Omental fat pad (tissue), 3 donors: ENCODE measurements at regions not wholly inside any gene's neighbourhood (a gene's known extent, or its start where the extent isn't known, plus 50 kb on each side); places are given as distances from the start of the nearest gene placed in this dataset.

Experiments used
- ATAC-seq: fragments of 150-250 bp; one replicate; pipeline ENCODE4 v1.9.1; 2016; ENCODE audit warnings: mild to moderate bottlenecking, moderate library complexity; ENCODE audit not compliant: low FRiP score
- DNase-seq: peaks from one replicate; pipeline ENCODE4 v3.0.0-alpha.2; 2019; ENCODE audit warnings: low spot score
- TF ChIP-seq, protein P1 (sequence below), 3 donors: fragments of 450-650 bp; IDR thresholded peaks; one replicate each; pipeline ENCODE4 v1.5.1; 2016 to 2017; ENCODE audit warnings: antibody characterized with exemption in 3 of 3, mild to moderate bottlenecking in 3 of 3, moderate library complexity in 2 of 3

GRCh38 chr2:105580216-105580615, 164.5 kb upstream of the NCK2 start:
- TF ChIP-seq, protein P1, sequence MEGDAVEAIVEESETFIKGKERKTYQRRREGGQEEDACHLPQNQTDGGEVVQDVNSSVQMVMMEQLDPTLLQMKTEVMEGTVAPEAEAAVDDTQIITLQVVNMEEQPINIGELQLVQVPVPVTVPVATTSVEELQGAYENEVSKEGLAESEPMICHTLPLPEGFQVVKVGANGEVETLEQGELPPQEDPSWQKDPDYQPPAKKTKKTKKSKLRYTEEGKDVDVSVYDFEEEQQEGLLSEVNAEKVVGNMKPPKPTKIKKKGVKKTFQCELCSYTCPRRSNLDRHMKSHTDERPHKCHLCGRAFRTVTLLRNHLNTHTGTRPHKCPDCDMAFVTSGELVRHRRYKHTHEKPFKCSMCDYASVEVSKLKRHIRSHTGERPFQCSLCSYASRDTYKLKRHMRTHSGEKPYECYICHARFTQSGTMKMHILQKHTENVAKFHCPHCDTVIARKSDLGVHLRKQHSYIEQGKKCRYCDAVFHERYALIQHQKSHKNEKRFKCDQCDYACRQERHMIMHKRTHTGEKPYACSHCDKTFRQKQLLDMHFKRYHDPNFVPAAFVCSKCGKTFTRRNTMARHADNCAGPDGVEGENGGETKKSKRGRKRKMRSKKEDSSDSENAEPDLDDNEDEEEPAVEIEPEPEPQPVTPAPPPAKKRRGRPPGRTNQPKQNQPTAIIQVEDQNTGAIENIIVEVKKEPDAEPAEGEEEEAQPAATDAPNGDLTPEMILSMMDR (IDR thresholded peaks at IDR 0.05): no peak
- ATAC-seq: no peak
- DNase-seq: no peak

DNA sequence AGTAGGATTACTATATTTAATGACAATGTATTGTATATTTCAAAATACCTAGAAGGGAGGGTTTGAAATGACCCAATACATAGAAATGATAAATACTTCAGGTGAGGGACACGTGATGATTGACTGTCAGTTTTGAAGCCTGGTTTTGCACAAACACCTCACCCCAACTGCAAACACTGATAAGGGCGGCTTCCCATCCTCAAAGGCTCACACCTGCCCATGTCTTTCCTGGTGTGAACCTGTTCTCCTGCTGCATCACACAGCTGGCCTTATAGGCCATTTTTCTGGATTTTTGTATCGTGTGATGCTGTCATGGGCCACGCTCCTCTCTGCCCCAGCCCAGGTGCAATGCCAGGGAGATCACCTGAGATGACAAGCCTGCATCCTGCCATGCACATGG, 166.5 kb upstream of the NCK2 start:
- DNase-seq: no peak
- TF ChIP-seq, protein P1 (IDR thresholded peaks at IDR 0.05): no peak
- no peak for ATAC-seq

- ATAC-seq (no peak), DNase-seq (no peak)
- TF ChIP-seq, protein P1 (IDR thresholded peaks at IDR 0.05): no peak
Observed at GRCh38 chr2:105577762-105578161, 166.9 kb upstream of the NCK2 start.

DNA sequence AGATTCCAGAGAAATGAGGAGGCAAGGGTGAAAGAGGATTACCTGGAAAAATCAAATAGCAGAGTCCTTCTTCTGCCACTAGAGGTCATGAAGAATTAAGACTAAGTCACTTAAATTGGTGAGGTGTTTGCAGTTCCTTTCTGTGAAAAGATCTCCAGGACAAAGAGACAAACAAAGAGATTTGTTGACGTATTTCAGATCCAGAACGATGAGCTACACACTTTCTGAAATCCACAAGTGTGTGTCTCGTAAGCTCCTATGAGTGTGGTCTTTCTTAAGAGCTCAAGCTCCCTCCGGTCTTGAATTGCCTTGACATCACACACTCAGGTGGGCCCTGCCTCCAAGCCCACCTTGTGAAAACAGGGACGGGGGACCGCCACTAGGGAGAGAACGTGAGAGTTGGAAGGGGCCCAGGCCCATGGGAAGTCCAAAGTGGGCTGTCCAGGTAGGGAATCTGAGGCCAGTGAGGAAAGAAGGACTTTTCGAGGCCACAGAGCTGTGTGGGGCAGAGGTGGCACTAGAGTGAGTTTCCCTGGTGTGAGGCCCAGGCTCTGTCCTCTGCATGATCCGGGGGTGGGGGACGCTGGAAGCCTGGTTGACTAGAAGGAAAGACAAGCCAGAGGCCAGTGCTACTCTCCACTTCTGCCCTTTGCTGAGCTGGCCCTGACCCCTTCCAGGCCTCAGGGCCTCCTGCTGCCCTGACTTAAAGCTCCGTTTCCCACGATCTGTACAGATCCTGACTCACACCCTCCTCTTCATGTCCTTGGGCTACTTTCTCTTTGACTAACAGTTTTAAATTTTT, 168.1 kb upstream of the NCK2 start:
- TF ChIP-seq, protein P1 (IDR thresholded peaks at IDR 0.05): no peak
- no peak for ATAC-seq
- no peak for DNase-seq

- DNase-seq (no peak), ATAC-seq (no peak)
- TF ChIP-seq, protein P1 (IDR thresholded peaks at IDR 0.05): no peak
Observed at GRCh38 chr2:105576050-105576439, 168.7 kb upstream of the NCK2 start.

GRCh38 chr2:105575499-105576025, 169.2 kb upstream of the NCK2 start:
- ATAC-seq (no peak), DNase-seq (no peak)
- TF ChIP-seq, protein P1 (IDR thresholded peaks at IDR 0.05): no peak

- no peak for ATAC-seq
- TF ChIP-seq, protein P1 (IDR thresholded peaks at IDR 0.05): no peak
- DNase-seq: no peak
Observed at GRCh38 chr2:105574796-105575344, 169.8 kb upstream of the NCK2 start.
